ENCODE measurements at regions not wholly inside any gene's neighbourhood (a gene's known extent, or its start where the extent isn't known, plus 50 kb on each side); places are given as distances from the start of the nearest gene placed in this dataset.

DNA sequence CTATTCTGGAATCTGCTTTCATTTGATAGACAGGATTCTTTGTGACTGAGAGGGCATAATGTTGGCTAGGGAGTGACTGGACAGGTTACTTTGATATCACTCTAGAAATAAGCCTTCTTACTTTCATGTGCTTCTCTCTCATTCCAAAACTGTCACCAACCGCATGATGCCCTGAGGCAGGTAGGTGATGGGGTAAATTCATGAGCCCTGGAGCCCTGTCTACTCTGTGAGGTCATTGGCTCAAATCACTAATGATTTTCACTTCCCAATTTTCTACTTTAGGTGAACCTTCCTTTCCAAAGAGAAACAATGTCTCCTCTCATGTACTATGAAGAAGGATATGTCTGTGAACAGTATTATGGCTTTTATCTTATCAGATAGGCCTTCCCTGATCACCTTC lies 596.7 kb downstream of the TUSC7 start:
- Mint-ChIP-seq H3K36me3 (peaks cover 11% of the 10 kb centered on the region), H3K27me3 (no peaks in the 10 kb centered on the region), H3K27ac (peak overlapping the region in 1 of 2 donors; percentile 90), H3K9me3 (peaks cover 13% of the 10 kb centered on the region), H3K4me1 (ENCODE audit: low read depth in 2 of 2) (peaks cover 5 to 19% of the 10 kb centered on the region in 2 donors), H3K4me3 (no peak overlapping the region)
- no peak for ATAC-seq
- DNase-seq (ENCODE audit: low spot score) = no peak

DNA sequence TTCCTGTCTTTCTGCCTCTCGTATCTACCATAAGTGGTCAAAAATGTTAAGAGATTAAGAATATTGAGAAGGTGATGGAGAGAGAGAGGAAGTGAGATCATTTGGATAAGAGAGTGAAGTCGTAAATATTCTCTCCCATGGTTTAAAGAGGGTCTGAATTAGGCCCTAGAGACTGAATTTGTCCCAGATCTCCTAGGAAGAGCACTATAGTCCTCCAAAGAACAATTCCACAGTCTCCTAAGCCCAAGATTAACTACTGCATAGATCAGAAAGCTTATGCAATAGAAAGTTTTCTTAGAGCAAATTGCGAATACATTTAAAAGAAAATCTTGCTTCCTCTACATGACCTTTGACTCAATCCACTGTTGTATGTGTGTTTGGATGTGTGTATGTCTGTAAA lies 598.8 kb downstream of the TUSC7 start:
- Mint-ChIP-seq H3K36me3 (peaks cover 11% of the 10 kb centered on the region), H3K4me1 (ENCODE audit: low read depth in 2 of 2) (peaks cover 5 to 19% of the 10 kb centered on the region in 2 donors), H3K27ac (peak overlapping the region in 1 of 2 donors; percentile 90), H3K27me3 (no peaks in the 10 kb centered on the region), H3K4me3 (no peak overlapping the region), H3K9me3 (peaks cover 11% of the 10 kb centered on the region)
- no peak for ATAC-seq
- no peak for DNase-seq (ENCODE audit: low spot score)

DNA sequence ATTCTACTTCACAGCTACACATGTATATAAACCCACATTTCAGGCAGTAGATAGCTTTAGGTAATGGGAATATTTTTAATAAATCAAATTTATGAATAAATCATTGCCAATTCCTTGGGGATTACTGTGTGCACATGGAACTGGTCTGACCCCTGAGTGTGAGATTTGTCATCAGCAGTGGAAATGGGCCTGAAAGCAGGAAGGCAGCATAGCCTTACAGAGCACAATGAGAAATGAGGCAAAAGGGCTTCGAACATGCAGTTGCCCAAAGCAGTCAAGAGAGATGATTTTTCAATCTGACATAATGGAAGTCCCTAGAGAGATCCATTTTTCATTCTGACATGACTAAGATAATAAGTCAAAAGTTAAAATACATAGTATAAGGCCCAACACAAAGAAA lies 599.2 kb downstream of the TUSC7 start:
- DNase-seq (ENCODE audit: low spot score) (no peak), ATAC-seq (no peak)
- H3K4me3 Mint-ChIP-seq = no peak overlapping the region
- H3K9me3 Mint-ChIP-seq = peaks cover 14% of the 10 kb centered on the region
- peaks cover 5 to 19% of the 10 kb centered on the region in 2 donors for H3K4me1 Mint-ChIP-seq (ENCODE audit: low read depth in 2 of 2)
- peaks cover 8% of the 10 kb centered on the region for H3K36me3 Mint-ChIP-seq
- no peak overlapping the region for H3K27ac Mint-ChIP-seq
- no peaks in the 10 kb centered on the region for H3K27me3 Mint-ChIP-seq

DNA sequence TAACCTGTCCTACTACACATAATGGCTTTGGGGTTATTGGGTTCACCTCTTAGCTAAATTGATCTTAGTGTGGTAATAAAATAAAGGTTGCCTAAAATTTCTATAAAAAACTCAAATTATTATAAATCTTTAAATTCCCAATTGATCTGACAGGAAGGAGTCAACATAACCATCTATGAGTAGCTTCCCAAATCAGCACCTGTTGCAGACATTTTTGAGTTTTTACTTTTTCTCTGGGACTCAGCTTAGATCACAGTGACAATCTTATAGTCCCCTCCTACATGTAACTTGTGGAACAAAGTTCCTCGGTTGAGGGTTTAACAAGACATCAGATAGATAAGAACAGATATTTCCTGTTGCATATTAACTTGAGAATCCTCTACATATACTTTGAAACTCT lies 601.0 kb downstream of the TUSC7 start:
- Mint-ChIP-seq H3K27ac (no peak overlapping the region), H3K9me3 (peaks cover 23% of the 10 kb centered on the region), H3K27me3 (no peaks in the 10 kb centered on the region), H3K4me3 (no peak overlapping the region), H3K4me1 (ENCODE audit: low read depth in 2 of 2) (peaks cover 5 to 15% of the 10 kb centered on the region in 2 donors), H3K36me3 (peaks cover 7% of the 10 kb centered on the region)
- ATAC-seq (no peak), DNase-seq (ENCODE audit: low spot score) (no peak)

DNA sequence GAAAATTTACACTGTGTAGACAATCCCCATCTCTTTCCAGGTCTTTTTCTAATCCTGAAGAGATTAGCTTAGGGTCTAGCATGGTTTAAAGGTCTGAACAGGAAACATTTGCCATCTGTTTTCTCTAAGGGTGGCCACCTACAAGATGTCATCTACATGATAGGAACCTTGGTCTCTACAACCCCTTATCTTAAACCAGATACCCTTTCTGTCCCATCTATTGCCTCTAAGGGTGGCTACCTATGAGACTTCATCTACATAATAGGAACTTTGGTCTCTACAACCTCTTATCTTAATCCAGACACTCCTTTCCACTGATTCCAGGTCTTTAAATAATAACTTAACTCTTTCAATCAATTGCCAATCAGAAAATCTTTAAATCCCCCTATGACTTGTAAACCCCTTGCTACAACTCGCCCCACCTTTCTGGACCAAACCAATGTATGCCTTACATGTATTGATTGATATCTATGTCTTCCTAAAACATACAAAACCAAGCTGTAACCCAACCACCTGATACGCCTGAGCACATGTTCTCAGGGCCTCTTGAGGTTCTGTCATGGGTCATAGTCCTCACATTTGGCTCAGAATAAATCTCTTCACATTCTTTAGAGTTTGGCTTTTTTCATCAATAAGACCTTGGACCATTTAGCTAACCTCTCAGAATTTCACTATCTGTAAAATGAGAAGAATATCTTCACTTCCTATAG lies 605.0 kb downstream of the TUSC7 start:
- Mint-ChIP-seq H3K27me3 (no peaks in the 10 kb centered on the region), H3K9me3 (peaks cover 29% of the 10 kb centered on the region), H3K36me3 (peaks cover 3% of the 10 kb centered on the region), H3K4me1 (ENCODE audit: low read depth in 2 of 2) (peaks cover 4 to 5% of the 10 kb centered on the region in 2 donors), H3K4me3 (no peak overlapping the region), H3K27ac (no peak overlapping the region)
- DNase-seq (ENCODE audit: low spot score) = no peak
- ATAC-seq = no peak

DNA sequence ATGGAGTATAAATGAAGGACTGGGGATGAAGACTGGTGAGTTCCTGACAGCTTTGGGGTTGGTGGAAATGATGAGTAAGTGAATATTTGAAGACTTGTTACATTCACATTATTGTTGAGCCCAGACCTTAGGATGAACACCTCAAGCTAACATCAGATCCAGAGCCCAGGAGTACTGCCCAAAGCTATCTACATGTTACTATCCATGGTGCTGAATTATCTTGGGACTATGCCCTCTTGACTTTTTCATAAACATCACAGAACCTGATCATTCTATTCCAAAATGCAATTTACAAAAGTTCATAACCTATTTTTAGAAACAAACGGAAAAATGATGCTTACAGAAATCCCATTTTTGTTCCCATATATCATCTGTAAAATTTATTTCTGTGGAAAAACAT lies 613.3 kb downstream of the TUSC7 start:
- DNase-seq (ENCODE audit: low spot score) = no peak
- Mint-ChIP-seq H3K27me3 (no peaks in the 10 kb centered on the region), H3K9me3 (peaks cover 17% of the 10 kb centered on the region), H3K27ac (no peak overlapping the region), H3K4me3 (no peak overlapping the region), H3K4me1 (ENCODE audit: low read depth in 2 of 2) (no peaks in the 10 kb centered on the region), H3K36me3 (peaks cover 6% of the 10 kb centered on the region)
- ATAC-seq = no peak

DNA sequence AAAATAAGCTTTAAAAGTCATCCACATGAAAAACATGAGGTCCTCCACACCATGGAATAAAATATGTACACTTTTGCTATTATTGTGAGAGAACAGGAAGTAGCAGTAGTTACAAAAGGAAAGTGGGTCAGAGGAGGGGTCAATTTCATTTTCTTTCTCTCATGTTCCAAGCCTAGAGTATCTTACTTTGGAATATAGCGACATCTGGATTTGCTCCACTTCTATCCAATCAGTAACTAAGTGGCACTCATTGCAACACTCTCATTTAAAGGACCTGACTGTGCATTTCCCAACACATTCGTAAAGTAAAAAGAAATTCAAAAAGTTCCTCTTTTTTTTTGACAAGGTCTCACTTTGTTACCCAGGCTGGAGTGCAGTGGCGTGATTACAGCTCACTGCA lies 637.3 kb downstream of the TUSC7 start:
- no peaks in the 10 kb centered on the region for H3K36me3 Mint-ChIP-seq
- no peak overlapping the region for H3K4me3 Mint-ChIP-seq
- no peak for DNase-seq (ENCODE audit: low spot score)
- no peaks in the 10 kb centered on the region for H3K27me3 Mint-ChIP-seq
- H3K4me1 Mint-ChIP-seq (ENCODE audit: low read depth in 2 of 2) = peaks cover 0 to 3% of the 10 kb centered on the region in 2 donors
- peaks cover 25% of the 10 kb centered on the region for H3K9me3 Mint-ChIP-seq
- ATAC-seq = no peak
- no peak overlapping the region for H3K27ac Mint-ChIP-seq

DNA sequence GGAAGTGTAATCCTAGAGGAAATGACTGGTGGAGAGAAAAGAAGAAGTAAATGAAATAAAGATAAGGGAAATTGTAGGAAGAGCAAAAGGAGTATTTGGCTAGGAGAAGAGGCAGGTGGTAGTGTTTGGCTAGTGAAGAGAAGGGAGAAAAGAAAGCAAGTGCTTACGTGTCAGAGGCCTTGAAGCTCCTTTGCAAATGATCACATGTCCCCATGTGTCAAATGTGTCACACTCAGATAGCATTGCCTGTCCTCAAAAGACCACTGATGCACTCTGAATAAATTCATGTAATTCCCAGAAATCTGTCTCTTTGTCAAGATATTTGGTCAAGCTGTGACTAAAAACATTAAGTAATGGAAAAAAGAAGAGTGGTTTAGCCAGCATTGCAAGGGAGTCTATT lies 639.3 kb downstream of the TUSC7 start:
- Mint-ChIP-seq H3K4me1 (ENCODE audit: low read depth in 2 of 2) (peaks cover 0 to 3% of the 10 kb centered on the region in 2 donors), H3K36me3 (no peaks in the 10 kb centered on the region), H3K4me3 (no peak overlapping the region), H3K27ac (no peak overlapping the region), H3K9me3 (peaks cover 19% of the 10 kb centered on the region), H3K27me3 (no peaks in the 10 kb centered on the region)
- DNase-seq (ENCODE audit: low spot score) (no peak), ATAC-seq (no peak)

DNA sequence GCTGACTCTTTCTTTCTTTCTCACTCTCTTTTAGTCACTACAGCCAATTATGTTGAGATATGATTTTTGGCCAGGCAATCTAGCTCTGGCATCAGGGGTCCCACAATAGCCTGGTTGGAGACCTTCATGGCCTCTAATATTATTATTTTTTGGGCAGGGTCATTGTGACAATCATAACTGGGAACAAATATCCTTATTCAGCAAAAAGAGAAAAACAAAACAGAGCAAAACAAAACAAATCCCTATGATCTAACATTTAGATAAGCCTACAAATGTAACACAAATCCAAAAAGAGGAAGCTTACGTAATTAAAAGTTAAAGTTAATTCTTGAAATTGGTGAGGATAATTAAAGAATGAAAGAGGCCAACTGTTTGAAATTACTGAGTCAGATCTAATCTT lies 640.0 kb downstream of the TUSC7 start:
- Mint-ChIP-seq H3K27me3 (no peaks in the 10 kb centered on the region), H3K36me3 (no peaks in the 10 kb centered on the region), H3K4me3 (no peak overlapping the region), H3K4me1 (ENCODE audit: low read depth in 2 of 2) (peaks cover 0 to 3% of the 10 kb centered on the region in 2 donors), H3K9me3 (peaks cover 17% of the 10 kb centered on the region), H3K27ac (no peak overlapping the region)
- DNase-seq (ENCODE audit: low spot score) = no peak
- ATAC-seq = no peak

DNA sequence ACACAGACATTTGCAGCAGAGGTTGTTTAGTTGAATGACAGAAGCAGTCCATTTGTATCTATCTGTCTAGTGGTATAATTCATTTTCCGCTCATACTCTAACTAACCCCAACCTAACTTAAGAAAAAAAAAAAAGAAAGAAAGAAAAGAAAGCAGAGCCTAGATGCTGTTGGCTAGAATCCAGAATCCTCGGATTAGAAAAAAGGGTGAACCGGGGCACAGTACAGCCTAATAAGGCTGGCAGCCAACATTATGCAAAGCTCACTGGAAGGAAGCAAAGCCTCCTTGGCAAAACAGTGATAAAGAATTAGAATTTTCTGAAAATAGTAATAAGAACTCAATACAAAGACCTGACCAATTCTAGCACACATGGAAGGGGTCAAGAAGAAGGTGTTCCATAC lies 640.8 kb downstream of the TUSC7 start:
- Mint-ChIP-seq H3K36me3 (no peaks in the 10 kb centered on the region), H3K27me3 (no peaks in the 10 kb centered on the region), H3K9me3 (peaks cover 17% of the 10 kb centered on the region), H3K27ac (no peak overlapping the region), H3K4me1 (ENCODE audit: low read depth in 2 of 2) (peaks cover 0 to 3% of the 10 kb centered on the region in 2 donors), H3K4me3 (no peak overlapping the region)
- ATAC-seq (no peak), DNase-seq (ENCODE audit: low spot score) (no peak)

DNA sequence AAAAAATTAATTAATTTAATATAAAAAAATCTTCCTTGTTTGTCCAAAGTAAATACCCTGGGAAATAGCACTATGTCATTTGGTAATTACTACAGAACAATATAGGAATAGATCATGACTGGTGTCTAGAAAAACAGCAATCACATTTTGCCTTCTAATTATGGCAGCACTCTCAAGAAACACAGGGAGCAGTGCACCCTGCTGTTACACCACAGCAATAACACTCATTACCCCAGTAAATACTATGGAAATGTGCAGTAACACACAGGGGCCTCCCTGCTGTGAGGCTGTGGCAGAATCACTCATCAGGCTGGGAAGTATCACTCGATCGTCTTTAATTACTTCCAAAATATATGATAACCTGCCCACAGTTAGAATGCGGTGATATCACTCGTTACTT lies 646.0 kb downstream of the TUSC7 start:
- ATAC-seq (no peak), DNase-seq (ENCODE audit: low spot score) (no peak)
- Mint-ChIP-seq H3K4me3 (no peak overlapping the region), H3K27me3 (no peaks in the 10 kb centered on the region), H3K9me3 (peaks cover 4% of the 10 kb centered on the region), H3K36me3 (no peaks in the 10 kb centered on the region), H3K27ac (no peak overlapping the region), H3K4me1 (ENCODE audit: low read depth in 2 of 2) (no peaks in the 10 kb centered on the region)

DNA sequence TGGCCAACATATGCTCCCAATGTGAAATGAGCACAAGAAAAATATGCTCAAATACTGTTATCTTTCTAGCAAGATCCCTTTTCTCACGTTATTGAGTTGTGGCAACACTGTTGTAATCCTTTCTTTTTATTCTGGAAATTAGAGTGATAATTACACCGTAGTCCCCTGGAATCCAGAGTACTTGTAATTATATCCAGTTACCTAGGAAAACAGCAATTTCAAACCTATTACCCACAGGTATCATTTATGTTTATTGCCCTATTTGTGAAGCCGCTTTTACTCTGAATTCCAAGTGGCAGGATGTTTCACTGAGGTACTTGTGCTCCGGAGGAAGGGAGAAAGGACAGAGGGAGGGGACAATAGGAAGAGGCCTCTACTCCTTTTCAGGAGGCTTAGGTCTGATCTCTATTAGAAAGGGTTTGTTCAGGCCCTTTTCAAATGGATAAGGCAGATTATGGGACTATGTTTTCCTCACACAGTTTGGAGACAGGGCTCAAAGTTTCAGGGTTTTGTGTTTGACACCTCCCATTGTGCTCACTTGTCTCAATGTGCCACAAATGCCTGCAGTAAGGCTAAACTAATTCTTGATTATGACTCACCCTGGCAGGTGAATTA lies 646.6 kb downstream of the TUSC7 start:
- H3K9me3 Mint-ChIP-seq = peaks cover 8% of the 10 kb centered on the region
- no peak for ATAC-seq

DNA sequence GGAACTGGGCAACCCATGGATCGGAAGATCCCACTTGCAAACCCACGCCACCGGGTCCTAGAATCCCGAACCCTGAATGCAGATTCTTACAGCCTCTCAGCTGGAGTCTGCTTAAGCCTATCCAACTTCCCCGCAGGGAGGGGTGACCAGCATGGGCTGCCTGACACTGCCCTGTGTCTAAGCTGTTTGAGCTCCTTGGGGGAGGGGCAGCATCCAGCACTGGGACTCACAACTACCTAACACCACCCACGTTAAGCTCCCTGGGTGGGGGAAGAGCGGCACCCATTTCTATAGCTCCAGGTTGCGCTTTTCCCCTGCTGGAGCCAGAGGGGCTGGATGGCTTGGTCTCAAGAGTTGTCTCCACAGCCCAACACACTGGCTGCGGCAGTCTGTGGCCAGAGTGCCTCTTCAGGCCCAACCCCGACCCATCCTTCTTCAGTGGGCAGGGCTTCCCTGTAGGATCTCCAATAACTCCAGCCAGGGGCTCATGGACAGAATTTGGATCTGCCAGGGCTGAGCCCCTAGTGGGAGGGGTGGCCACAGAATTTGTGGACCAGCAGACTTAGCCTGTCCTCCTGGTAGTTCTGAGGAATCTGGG lies 649.2 kb downstream of the TUSC7 start:
- ATAC-seq (no peak), DNase-seq (ENCODE audit: low spot score) (no peak)
- H3K9me3 Mint-ChIP-seq = peaks cover 17% of the 10 kb centered on the region
- no peaks in the 10 kb centered on the region for H3K4me1 Mint-ChIP-seq (ENCODE audit: low read depth in 2 of 2)
- peaks cover 7% of the 10 kb centered on the region for H3K36me3 Mint-ChIP-seq
- H3K27me3 Mint-ChIP-seq = no peaks in the 10 kb centered on the region
- no peak overlapping the region for H3K4me3 Mint-ChIP-seq
- no peak overlapping the region for H3K27ac Mint-ChIP-seq

More for the DNA sequence above, 646.6 kb downstream of the TUSC7 start:
- H3K36me3 Mint-ChIP-seq = no peaks in the 10 kb centered on the region
- no peaks in the 10 kb centered on the region for H3K4me1 Mint-ChIP-seq (ENCODE audit: low read depth in 2 of 2)
- DNase-seq (ENCODE audit: low spot score) = no peak
- no peak overlapping the region for H3K4me3 Mint-ChIP-seq
- H3K27me3 Mint-ChIP-seq = no peaks in the 10 kb centered on the region
- H3K27ac Mint-ChIP-seq = no peak overlapping the region

DNA sequence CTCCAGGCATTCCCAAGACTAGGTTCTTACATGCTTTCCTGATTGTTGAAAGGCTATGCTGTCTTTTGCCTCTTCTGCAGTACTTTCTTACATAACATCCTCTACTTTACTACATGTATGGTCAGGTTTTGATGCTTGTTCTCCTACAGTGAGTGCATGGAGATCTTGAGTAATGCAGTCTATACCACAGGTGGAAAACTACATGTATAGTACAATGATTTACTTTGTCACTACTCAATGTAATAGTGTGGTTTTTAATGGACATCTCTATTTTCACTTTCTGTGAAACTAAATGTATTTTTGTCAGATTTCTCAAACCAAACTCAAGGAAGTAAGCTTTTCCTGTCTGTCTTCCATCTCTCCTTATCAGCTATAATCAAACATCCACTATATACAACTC lies 657.0 kb downstream of the TUSC7 start:
- peaks cover 3% of the 10 kb centered on the region for H3K36me3 Mint-ChIP-seq
- peaks cover 11% of the 10 kb centered on the region for H3K9me3 Mint-ChIP-seq
- no peak overlapping the region for H3K4me3 Mint-ChIP-seq
- H3K27ac Mint-ChIP-seq = no peak overlapping the region
- H3K27me3 Mint-ChIP-seq = no peaks in the 10 kb centered on the region
- DNase-seq (ENCODE audit: low spot score) (no peak), ATAC-seq (no peak)
- no peaks in the 10 kb centered on the region for H3K4me1 Mint-ChIP-seq (ENCODE audit: low read depth in 2 of 2)
